SK-N-SH (cell line): ENCODE measurements at regions not wholly inside any gene's neighbourhood (a gene's known extent, or its start where the extent isn't known, plus 50 kb on each side); places are given as distances from the start of the nearest gene placed in this dataset.

Source experiments
- CTCF ChIA-PET: fragments of 300-600, 350-600 bp; formaldehyde crosslinking; extraction: SDS; loops from one replicate; lab custom pipeline; 2021; lab: Yijun Ruan, JAX
- POLR2A ChIA-PET: fragments of 350-600 bp; sonication (Branson Sonifier 250); formaldehyde crosslinking; extraction: SDS; loops from one replicate; lab custom pipeline; 2020; ENCODE audit warnings: antibody characterized with exemption, inconsistent platforms; lab: Yijun Ruan, JAX
- DNase-seq: peaks from one replicate; pipeline ENCODE4 v3.0.0; 2012
- H2AFZ ChIP-seq: fragments of 200-600 bp; sonication (generic); 2 replicates; pipeline ENCODE4 v1.8.1; 2016; ENCODE audit warnings: antibody characterized with exemption, mild to moderate bottlenecking, low read depth
- H3F3A ChIP-seq: fragments of 200-600 bp; sonication (generic); replicated peaks from 2 replicates; pipeline ENCODE3; 2016; ENCODE audit warnings: antibody characterized with exemption, mild to moderate bottlenecking; ENCODE audit not compliant: insufficient read depth
- H3K27ac ChIP-seq, 2 experiments: fragments of 200-500 bp in 1 of 2; fragments of 200-600 bp in 1 of 2; sonication (Bioruptor generic) in 1 of 2; sonication (generic), shearing (Covaris generic) in 1 of 2; 2 replicates each; pipeline versions ENCODE4 v1.5.1 to v1.6.1; 2014 to 2016; ENCODE audit warnings: low read depth in 2 of 2, inconsistent platforms in 1 of 2, low read length in 1 of 2, mild to moderate bottlenecking in 1 of 2, mixed read lengths in 1 of 2
- H3K27me3 ChIP-seq: fragments of 200-600 bp; sonication (generic), shearing (Covaris generic); 2 replicates; pipeline ENCODE4 v1.6.1; 2016; ENCODE audit warnings: mixed run types; ENCODE audit not compliant: insufficient read depth
- H3K36me3 ChIP-seq, 2 experiments: fragments of 200-500 bp in 1 of 2; fragments of 200-600 bp in 1 of 2; sonication (Bioruptor generic) in 1 of 2; sonication (generic) in 1 of 2; replicated peaks in 1 of 2; 2 replicates each; pipeline versions ENCODE3 to v1.5.1; 2014 to 2016; ENCODE audit warnings: low read length in 1 of 2, mild to moderate bottlenecking in 1 of 2; ENCODE audit not compliant: insufficient read depth in 2 of 2, control insufficient read depth in 1 of 2
- H3K4me1 ChIP-seq, 2 experiments: fragments of 200-500 bp in 1 of 2; fragments of 200-600 bp in 1 of 2; sonication (Bioruptor generic) in 1 of 2; sonication (generic), shearing (Covaris generic) in 1 of 2; 2 replicates each; pipeline versions ENCODE4 v1.5.1 to v1.6.1; 2014 to 2016; ENCODE audit warnings: low read depth in 1 of 2, low read length in 1 of 2, mixed run types in 1 of 2; ENCODE audit not compliant: insufficient read depth in 2 of 2, control insufficient read depth in 1 of 2
- H3K4me2 ChIP-seq: fragments of 200-600 bp; sonication (generic), shearing (Covaris generic); 2 replicates; pipeline ENCODE4 v1.6.1; 2017; ENCODE audit warnings: mixed run types
- H3K4me3 ChIP-seq, 2 experiments: fragments of 200-500 bp in 1 of 2; fragments of 200-600 bp in 1 of 2; sonication (Bioruptor generic) in 1 of 2; sonication (generic), shearing (Covaris generic) in 1 of 2; 2 replicates each; pipeline versions ENCODE4 v1.5.1 to v1.8.1; 2014 to 2016; ENCODE audit warnings: low read depth in 2 of 2, inconsistent platforms in 1 of 2, low read length in 1 of 2, mild to moderate bottlenecking in 1 of 2, mixed read lengths in 1 of 2, moderate library complexity in 1 of 2
- H3K79me2 ChIP-seq: fragments of 200-600 bp; sonication (generic); 2 replicates; pipeline ENCODE4 v1.8.1; 2017; ENCODE audit warnings: mild to moderate bottlenecking; ENCODE audit not compliant: insufficient read depth
- H3K9ac ChIP-seq: fragments of 200-600 bp; sonication (generic); 2 replicates; pipeline ENCODE4 v1.6.1; 2017; ENCODE audit warnings: mixed run types
- H3K9me2 ChIP-seq: fragments of 200-600 bp; sonication (generic); 2 replicates; pipeline ENCODE4 v1.6.1; 2017; ENCODE audit warnings: mixed run types
- H3K9me3 ChIP-seq: fragments of 200-600 bp; sonication (generic); 2 replicates; pipeline ENCODE4 v1.6.1; 2017; ENCODE audit warnings: mixed run types, mild to moderate bottlenecking, moderate library complexity
- H4K20me1 ChIP-seq: fragments of 200-600 bp; sonication (generic); 2 replicates; pipeline ENCODE4 v1.6.1; 2017; ENCODE audit warnings: mild to moderate bottlenecking, mixed run types; ENCODE audit not compliant: insufficient read depth
- EP300 ChIP-seq, 2 experiments: IDR thresholded peaks; 2 replicates each; pipeline versions ENCODE4 v1.4.0 to v1.6.1; 2012; ENCODE audit warnings: borderline replicate concordance in 1 of 2, low read depth in 1 of 2, low read length in 1 of 2
- EZH2phosphoT487 ChIP-seq: fragments of 200-600 bp; sonication (generic); IDR thresholded peaks from 2 replicates; pipeline ENCODE4 v1.6.1; 2017; ENCODE audit warnings: low read depth, mixed run types, mild to moderate bottlenecking, antibody characterized with exemption, moderate library complexity, borderline replicate concordance
- FOSL2 ChIP-seq: IDR thresholded peaks from 2 replicates; pipeline ENCODE4 v1.4.0; 2012; ENCODE audit warnings: low read depth, mild to moderate bottlenecking, moderate library complexity, borderline replicate concordance
- FOXJ3 ChIP-seq: sonication (generic); formaldehyde crosslinking; IDR thresholded peaks from 2 replicates; pipeline ENCODE4 v1.5.1; 2020; ENCODE audit warnings: mild to moderate bottlenecking, missing genetic modification reagents
- FOXM1 ChIP-seq: IDR thresholded peaks from 2 replicates; pipeline ENCODE4 v1.4.0; 2012; ENCODE audit warnings: low read depth, mild to moderate bottlenecking
- GATA2 ChIP-seq: sonication (generic); formaldehyde crosslinking; IDR thresholded peaks from 2 replicates; pipeline ENCODE4 v1.5.0; 2020; ENCODE audit warnings: mild to moderate bottlenecking, missing genetic modification reagents
- JUND ChIP-seq: IDR thresholded peaks from 2 replicates; pipeline ENCODE4 v1.4.0; 2012
- MEF2A ChIP-seq: IDR thresholded peaks from 2 replicates; pipeline ENCODE4 v1.4.0; 2012; ENCODE audit warnings: low read depth, borderline replicate concordance
- NFIC ChIP-seq: IDR thresholded peaks from 2 replicates; pipeline ENCODE4 v1.4.0; 2012; ENCODE audit warnings: borderline replicate concordance
- NRF1 ChIP-seq: IDR thresholded peaks from 2 replicates; pipeline ENCODE4 v1.6.1; 2012; ENCODE audit warnings: low read depth, mild to moderate bottlenecking, low read length
- POLR2AphosphoS5 ChIP-seq: IDR thresholded peaks from 2 replicates; pipeline ENCODE4 v1.6.1; 2012; ENCODE audit warnings: low read depth, low read length
- RCOR1 ChIP-seq: fragments of 150-350 bp; IDR thresholded peaks from 2 replicates; pipeline ENCODE4 v1.6.1; 2017; ENCODE audit warnings: antibody characterized with exemption, low read length
- RXRA ChIP-seq: IDR thresholded peaks from 2 replicates; pipeline ENCODE4 v1.4.0; 2012; ENCODE audit warnings: low read depth, mild to moderate bottlenecking, borderline replicate concordance
- SMC3 ChIP-seq: IDR thresholded peaks from 2 replicates; pipeline ENCODE4 v1.6.1; 2012; ENCODE audit warnings: low read depth, low read length, improper control_type of control experiment
- TAF1 ChIP-seq: IDR thresholded peaks from 2 replicates; pipeline ENCODE4 v1.6.1; 2012; ENCODE audit warnings: low read depth, mild to moderate bottlenecking, low read length, moderate library complexity, borderline replicate concordance
- TCF12 ChIP-seq: IDR thresholded peaks from 2 replicates; pipeline ENCODE4 v1.4.0; 2012
- TEAD4 ChIP-seq: IDR thresholded peaks from 2 replicates; pipeline ENCODE4 v1.4.0; 2012; ENCODE audit warnings: mild to moderate bottlenecking, borderline replicate concordance; ENCODE audit not compliant: insufficient read depth
- YY1 ChIP-seq: IDR thresholded peaks from 2 replicates; pipeline ENCODE4 v1.4.0; 2012; ENCODE audit warnings: low read depth, mild to moderate bottlenecking
- WGBS: methylation state at CpG from one replicate; pipeline ENCODE4 v1.1.6; 2017; ENCODE audit warnings: low lambda C conversion rate; 5-methylcytosine and 5-hydroxymethylcytosine counted together
- TF ChIP-seq, protein P1 (sequence below): IDR thresholded peaks from 2 replicates; pipeline ENCODE4 v1.4.0; 2012; ENCODE audit warnings: low read depth
- TF ChIP-seq, protein P2 (sequence below): IDR thresholded peaks from 2 replicates; pipeline ENCODE4 v1.4.0; 2012; ENCODE audit warnings: low read depth, borderline replicate concordance
- TF ChIP-seq, protein P3 (sequence below): fragments of 200-600 bp; sonication (generic); IDR thresholded peaks from 2 replicates; pipeline ENCODE4 v1.6.1; 2017; ENCODE audit warnings: antibody characterized with exemption, mild to moderate bottlenecking, moderate library complexity
- TF ChIP-seq, protein P4 (sequence below): IDR thresholded peaks from 2 replicates; pipeline ENCODE4 v1.4.0; 2012; ENCODE audit warnings: low read depth, borderline replicate concordance
- TF ChIP-seq, protein P5 (sequence below): IDR thresholded peaks from 2 replicates; pipeline ENCODE4; 2012

DNA sequence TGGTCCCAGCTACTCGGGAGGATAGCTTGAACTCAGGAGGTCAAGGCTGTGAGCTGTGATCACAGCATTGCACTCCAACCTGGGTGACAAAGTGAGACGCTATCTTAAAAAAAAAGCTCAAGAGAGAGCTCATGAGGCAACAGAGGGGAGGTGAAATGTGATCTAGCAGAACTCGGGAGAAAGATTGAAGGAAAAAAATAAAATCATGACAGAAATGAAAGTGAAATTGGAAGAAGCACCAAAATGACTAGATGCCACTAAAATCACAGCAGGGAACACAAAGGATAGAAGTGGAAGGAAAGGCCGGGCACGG, 109.4 kb upstream of the BNIP2 start (continued):
- TF ChIP-seq, protein P1, sequence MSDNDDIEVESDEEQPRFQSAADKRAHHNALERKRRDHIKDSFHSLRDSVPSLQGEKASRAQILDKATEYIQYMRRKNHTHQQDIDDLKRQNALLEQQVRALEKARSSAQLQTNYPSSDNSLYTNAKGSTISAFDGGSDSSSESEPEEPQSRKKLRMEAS, result no peak
- TF ChIP-seq, protein P2, sequence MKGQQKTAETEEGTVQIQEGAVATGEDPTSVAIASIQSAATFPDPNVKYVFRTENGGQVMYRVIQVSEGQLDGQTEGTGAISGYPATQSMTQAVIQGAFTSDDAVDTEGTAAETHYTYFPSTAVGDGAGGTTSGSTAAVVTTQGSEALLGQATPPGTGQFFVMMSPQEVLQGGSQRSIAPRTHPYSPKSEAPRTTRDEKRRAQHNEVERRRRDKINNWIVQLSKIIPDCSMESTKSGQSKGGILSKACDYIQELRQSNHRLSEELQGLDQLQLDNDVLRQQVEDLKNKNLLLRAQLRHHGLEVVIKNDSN, result no peak
- TF ChIP-seq FOXM1 (no peak), RCOR1 (no peak), JUND (no peak), YY1 (no peak)

DNA sequence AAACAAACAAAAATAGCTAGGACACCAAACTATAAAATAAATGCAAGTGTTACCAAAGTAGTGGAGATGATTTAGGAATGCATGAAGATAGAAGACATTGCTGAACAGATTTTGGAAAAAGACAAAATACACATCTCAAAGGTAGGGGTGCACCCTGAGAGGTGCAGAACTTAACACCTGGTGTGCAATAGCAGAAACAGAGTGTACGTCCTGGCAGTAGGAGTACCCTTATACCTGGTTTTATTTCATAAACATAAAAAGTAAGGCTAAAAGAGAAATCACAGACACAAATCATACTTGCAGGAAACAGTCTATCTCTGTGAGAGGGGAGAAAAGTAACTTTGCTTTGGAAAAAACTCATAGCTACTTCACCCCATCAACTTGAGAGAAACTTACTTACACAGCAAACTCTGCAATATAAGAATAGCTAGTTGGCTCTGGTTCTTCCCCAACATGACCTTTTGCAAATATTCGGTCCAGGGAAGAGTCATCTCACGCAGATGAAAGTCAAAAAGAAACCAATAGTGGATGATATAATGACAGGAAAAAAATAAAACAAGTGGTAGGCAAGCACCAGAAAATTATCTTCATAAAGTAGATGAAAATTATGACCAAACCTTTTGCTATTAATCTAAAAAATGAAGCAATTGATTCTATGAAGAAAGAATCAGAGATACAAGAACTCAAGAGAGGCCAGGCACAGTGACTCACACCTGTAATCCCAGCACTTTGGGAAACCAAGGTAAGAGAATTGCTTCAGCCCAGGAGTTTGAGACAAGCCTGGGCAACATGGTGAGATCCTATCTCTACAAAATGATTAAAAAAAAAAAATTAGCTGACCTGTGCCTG, 108.9 kb upstream of the BNIP2 start:
- Histone ChIP-seq H3K4me3 (no peak overlapping the region), H3K4me1 (no peaks in the 10 kb centered on the region), H3K9ac (no peak overlapping the region), H3K79me2 (no peaks in the 10 kb centered on the region), H3K27me3 (peaks cover 9% of the 10 kb centered on the region; the same call in 1 of the 2 replicates), H3K4me2 (no peak overlapping the region), H2AFZ (no peak overlapping the region), H4K20me1 (no peaks in the 10 kb centered on the region), H3K36me3 (no peaks in the 10 kb centered on the region), H3K9me2 (no peaks in the 10 kb centered on the region), H3F3A (no peaks in the 10 kb centered on the region), H3K27ac (no peak overlapping the region), H3K9me3 (no peaks in the 10 kb centered on the region)
- TF ChIP-seq JUND (no peak), TAF1 (no peak), GATA2 (CRISPR knock-in tag) (no peak), SMC3 (no peak), MEF2A (no peak), TCF12 (no peak), NFIC (no peak), EP300 (IDR thresholded peaks at IDR 0.05; ENCODE audit: borderline replicate concordance in 1 of 2, low read depth in 1 of 2, low read length in 1 of 2) (no peak), POLR2AphosphoS5 (no peak), FOXJ3 (CRISPR knock-in tag) (no peak), TEAD4 (no peak), FOSL2 (no peak), NRF1 (no peak), RXRA (no peak), EZH2phosphoT487 (no peak)
- TF ChIP-seq, protein P3, sequence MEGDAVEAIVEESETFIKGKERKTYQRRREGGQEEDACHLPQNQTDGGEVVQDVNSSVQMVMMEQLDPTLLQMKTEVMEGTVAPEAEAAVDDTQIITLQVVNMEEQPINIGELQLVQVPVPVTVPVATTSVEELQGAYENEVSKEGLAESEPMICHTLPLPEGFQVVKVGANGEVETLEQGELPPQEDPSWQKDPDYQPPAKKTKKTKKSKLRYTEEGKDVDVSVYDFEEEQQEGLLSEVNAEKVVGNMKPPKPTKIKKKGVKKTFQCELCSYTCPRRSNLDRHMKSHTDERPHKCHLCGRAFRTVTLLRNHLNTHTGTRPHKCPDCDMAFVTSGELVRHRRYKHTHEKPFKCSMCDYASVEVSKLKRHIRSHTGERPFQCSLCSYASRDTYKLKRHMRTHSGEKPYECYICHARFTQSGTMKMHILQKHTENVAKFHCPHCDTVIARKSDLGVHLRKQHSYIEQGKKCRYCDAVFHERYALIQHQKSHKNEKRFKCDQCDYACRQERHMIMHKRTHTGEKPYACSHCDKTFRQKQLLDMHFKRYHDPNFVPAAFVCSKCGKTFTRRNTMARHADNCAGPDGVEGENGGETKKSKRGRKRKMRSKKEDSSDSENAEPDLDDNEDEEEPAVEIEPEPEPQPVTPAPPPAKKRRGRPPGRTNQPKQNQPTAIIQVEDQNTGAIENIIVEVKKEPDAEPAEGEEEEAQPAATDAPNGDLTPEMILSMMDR, result no peak
- TF ChIP-seq, protein P2, result no peak
- TF ChIP-seq, protein P4, sequence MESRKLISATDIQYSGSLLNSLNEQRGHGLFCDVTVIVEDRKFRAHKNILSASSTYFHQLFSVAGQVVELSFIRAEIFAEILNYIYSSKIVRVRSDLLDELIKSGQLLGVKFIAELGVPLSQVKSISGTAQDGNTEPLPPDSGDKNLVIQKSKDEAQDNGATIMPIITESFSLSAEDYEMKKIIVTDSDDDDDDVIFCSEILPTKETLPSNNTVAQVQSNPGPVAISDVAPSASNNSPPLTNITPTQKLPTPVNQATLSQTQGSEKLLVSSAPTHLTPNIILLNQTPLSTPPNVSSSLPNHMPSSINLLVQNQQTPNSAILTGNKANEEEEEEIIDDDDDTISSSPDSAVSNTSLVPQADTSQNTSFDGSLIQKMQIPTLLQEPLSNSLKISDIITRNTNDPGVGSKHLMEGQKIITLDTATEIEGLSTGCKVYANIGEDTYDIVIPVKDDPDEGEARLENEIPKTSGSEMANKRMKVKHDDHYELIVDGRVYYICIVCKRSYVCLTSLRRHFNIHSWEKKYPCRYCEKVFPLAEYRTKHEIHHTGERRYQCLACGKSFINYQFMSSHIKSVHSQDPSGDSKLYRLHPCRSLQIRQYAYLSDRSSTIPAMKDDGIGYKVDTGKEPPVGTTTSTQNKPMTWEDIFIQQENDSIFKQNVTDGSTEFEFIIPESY, result no peak
- TF ChIP-seq, protein P1, result no peak
- TF ChIP-seq, protein P5, sequence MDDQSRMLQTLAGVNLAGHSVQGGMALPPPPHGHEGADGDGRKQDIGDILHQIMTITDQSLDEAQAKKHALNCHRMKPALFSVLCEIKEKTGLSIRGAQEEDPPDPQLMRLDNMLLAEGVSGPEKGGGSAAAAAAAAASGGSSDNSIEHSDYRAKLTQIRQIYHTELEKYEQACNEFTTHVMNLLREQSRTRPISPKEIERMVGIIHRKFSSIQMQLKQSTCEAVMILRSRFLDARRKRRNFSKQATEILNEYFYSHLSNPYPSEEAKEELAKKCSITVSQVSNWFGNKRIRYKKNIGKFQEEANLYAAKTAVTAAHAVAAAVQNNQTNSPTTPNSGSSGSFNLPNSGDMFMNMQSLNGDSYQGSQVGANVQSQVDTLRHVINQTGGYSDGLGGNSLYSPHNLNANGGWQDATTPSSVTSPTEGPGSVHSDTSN, result no peak
- WGBS, result 7% methylated on average over 3 of the region's 3 CpGs
- POLR2A ChIA-PET, result no interaction called here
- CTCF ChIA-PET, result interaction anchor here (0.6 kb wide), 1 partner anchor 26 kb away, joined by 3 read pairs; no protein-coding TSS in a partner anchor
- DNase-seq, result no peak
